ENCODE measurements at regions not wholly inside any gene's neighbourhood (a gene's known extent, or its start where the extent isn't known, plus 50 kb on each side); places are given as distances from the start of the nearest gene placed in this dataset.

- H3K4me3 ChIP-seq (ENCODE audit: low read depth, low read length): no peak overlapping the region
- FAIRE-seq: no peak
- no peaks in the 10 kb centered on the region for H3K27me3 ChIP-seq (ENCODE audit: control insufficient read depth, insufficient read depth, low read length)
- no peak for DNase-seq (ENCODE audit: low read depth)
- TF ChIP-seq CTCF (IDR thresholded peaks at IDR 0.05; ENCODE audit: insufficient read depth, low read length, severe bottlenecking): no peak
- no peaks in the 10 kb centered on the region for H3K36me3 ChIP-seq (ENCODE audit: control insufficient read depth, insufficient read depth, low read length)
Measured at GRCh38 chr3:191123231-191123630, 75.8 kb upstream of the OSTN start.

GRCh38 chr3:191120447-191121298, 78.4 kb upstream of the OSTN start:
- no peaks in the 10 kb centered on the region for H3K27me3 ChIP-seq (ENCODE audit: control insufficient read depth, insufficient read depth, low read length)
- TF ChIP-seq CTCF (IDR thresholded peaks at IDR 0.05; ENCODE audit: insufficient read depth, low read length, severe bottlenecking): no peak
- H3K4me3 ChIP-seq (ENCODE audit: low read depth, low read length): no peak overlapping the region
- no peak for DNase-seq (ENCODE audit: low read depth)
- no peaks in the 10 kb centered on the region for H3K36me3 ChIP-seq (ENCODE audit: control insufficient read depth, insufficient read depth, low read length)
- FAIRE-seq: no peak

DNA sequence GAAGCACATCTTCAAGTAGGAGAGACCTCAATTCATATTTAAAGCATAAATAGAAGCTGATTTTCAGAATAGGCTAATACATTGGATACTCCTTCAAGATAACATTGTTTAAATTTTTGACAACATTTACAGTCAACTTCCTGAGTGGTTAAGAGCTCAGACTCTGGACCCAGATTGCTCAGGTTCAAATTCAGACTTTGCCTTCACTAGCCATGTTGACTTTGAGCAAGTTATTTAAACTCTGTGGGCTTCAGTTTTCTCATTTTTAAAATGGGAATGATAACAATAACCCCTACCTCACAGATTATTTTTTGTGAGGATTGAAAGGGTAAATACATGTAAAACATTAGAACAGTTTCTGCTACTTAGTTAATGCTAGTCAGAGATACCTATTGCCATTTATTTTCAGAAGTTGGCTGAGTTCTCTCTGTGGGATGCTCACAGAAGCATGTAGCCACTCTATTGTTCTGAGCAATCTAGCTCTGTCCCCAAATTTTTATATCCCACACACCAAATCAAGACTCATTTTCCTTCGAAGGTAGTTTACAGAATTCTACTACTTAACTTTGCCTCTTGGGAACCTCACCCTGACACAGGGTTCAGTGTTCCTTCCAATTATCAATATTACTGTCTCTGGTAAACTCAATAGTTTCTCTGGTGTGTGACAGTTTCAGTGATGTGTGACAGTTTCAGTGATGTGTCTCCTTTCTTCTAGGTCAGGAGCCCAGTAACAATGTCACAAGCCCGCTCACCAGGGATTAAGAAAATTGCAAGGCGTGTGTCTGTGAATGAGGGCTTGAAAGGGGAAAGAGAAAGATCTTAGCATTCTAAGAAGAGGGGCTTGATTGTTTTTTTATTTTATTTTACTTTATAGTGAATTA, 79.4 kb upstream of the OSTN start:
- no peak for FAIRE-seq
- no peaks in the 10 kb centered on the region for H3K27me3 ChIP-seq (ENCODE audit: control insufficient read depth, insufficient read depth, low read length)
- DNase-seq (ENCODE audit: low read depth): no peak
- no peak overlapping the region for H3K4me3 ChIP-seq (ENCODE audit: low read depth, low read length)
- no peak for TF ChIP-seq CTCF (IDR thresholded peaks at IDR 0.05; ENCODE audit: insufficient read depth, low read length, severe bottlenecking)
- H3K36me3 ChIP-seq (ENCODE audit: control insufficient read depth, insufficient read depth, low read length): no peaks in the 10 kb centered on the region

GRCh38 chr3:191111722-191112121, 87.3 kb upstream of the OSTN start:
- Histone ChIP-seq H3K36me3 (ENCODE audit: control insufficient read depth, insufficient read depth, low read length) (no peaks in the 10 kb centered on the region), H3K27me3 (ENCODE audit: control insufficient read depth, insufficient read depth, low read length) (no peaks in the 10 kb centered on the region), H3K4me3 (ENCODE audit: low read depth, low read length) (no peak overlapping the region)
- no peak for TF ChIP-seq CTCF (IDR thresholded peaks at IDR 0.05; ENCODE audit: insufficient read depth, low read length, severe bottlenecking)
- no peak for FAIRE-seq
- DNase-seq (ENCODE audit: low read depth): no peak

GRCh38 chr3:191105418-191105817, 93.6 kb upstream of the OSTN start:
- DNase-seq (ENCODE audit: low read depth) (no peak), FAIRE-seq (no peak)
- H3K36me3 ChIP-seq (ENCODE audit: control insufficient read depth, insufficient read depth, low read length): no peaks in the 10 kb centered on the region
- no peaks in the 10 kb centered on the region for H3K27me3 ChIP-seq (ENCODE audit: control insufficient read depth, insufficient read depth, low read length)
- no peak overlapping the region for H3K4me3 ChIP-seq (ENCODE audit: low read depth, low read length)
- no peak for TF ChIP-seq CTCF (IDR thresholded peaks at IDR 0.05; ENCODE audit: insufficient read depth, low read length, severe bottlenecking)
